GM12891 (cell line): ENCODE measurements at regions not wholly inside any gene's neighbourhood (a gene's known extent, or its start where the extent isn't known, plus 50 kb on each side); places are given as distances from the start of the nearest gene placed in this dataset.
"Not testable (repeated sequence)": the region's sequence is repeated elsewhere in the genome, so short reads cannot be mapped to it uniquely, and the experiment has no call there.

ENCODE experiments used
- DNase-seq: peaks from one replicate; pipeline ENCODE4 v3.0.0; 2011; ENCODE audit warnings: low spot score; ENCODE audit not compliant: insufficient read length
- FAIRE-seq: peaks from 2 replicates; lab custom pipeline; 2011; peaks lifted over from hg19 to GRCh38; lab: Jason Lieb, UNC
- PAX5 ChIP-seq: IDR thresholded peaks from 2 replicates; pipeline ENCODE4 v1.6.1; 2011; ENCODE audit warnings: low read length, moderate library complexity, mild to moderate bottlenecking; ENCODE audit not compliant: insufficient read depth, severe bottlenecking
- POLR2A ChIP-seq: IDR thresholded peaks from 2 replicates; pipeline ENCODE4 v1.6.1; 2011; ENCODE audit warnings: low read depth, low read length, control low read depth
- POLR2AphosphoS5 ChIP-seq: IDR thresholded peaks from 2 replicates; pipeline ENCODE4 v1.6.1; 2011; ENCODE audit warnings: low read depth, low read length, control low read depth
- POU2F2 ChIP-seq: IDR thresholded peaks from 2 replicates; pipeline ENCODE4 v1.6.1; 2011; ENCODE audit warnings: low read depth, mild to moderate bottlenecking, control low read depth, low read length, moderate library complexity
- SPI1 ChIP-seq: IDR thresholded peaks from 2 replicates; pipeline ENCODE4 v1.6.1; 2011; ENCODE audit warnings: low read depth, low read length, control low read depth
- TAF1 ChIP-seq: IDR thresholded peaks from 2 replicates; pipeline ENCODE4 v1.6.1; 2011; ENCODE audit warnings: low read depth, low read length, control low read depth

GRCh38 chr1:37186246-37186756 lies 152.0 kb upstream of the GRIK3 start:
- DNase-seq: no peak
- FAIRE-seq: no peak
- TF ChIP-seq SPI1: no peak
- no peak for TF ChIP-seq POLR2AphosphoS5
- no peak for TF ChIP-seq POLR2A
- no peak for TF ChIP-seq PAX5
- no peak for TF ChIP-seq TAF1
- no peak for TF ChIP-seq POU2F2

GRCh38 chr1:37189111-37189510 lies 154.8 kb upstream of the GRIK3 start:
- no peak for TF ChIP-seq TAF1
- no peak for TF ChIP-seq POU2F2
- TF ChIP-seq PAX5: no peak
- no peak for TF ChIP-seq SPI1
- no peak for TF ChIP-seq POLR2A
- TF ChIP-seq POLR2AphosphoS5: no peak
- FAIRE-seq: no peak
- DNase-seq: no peak

DNA sequence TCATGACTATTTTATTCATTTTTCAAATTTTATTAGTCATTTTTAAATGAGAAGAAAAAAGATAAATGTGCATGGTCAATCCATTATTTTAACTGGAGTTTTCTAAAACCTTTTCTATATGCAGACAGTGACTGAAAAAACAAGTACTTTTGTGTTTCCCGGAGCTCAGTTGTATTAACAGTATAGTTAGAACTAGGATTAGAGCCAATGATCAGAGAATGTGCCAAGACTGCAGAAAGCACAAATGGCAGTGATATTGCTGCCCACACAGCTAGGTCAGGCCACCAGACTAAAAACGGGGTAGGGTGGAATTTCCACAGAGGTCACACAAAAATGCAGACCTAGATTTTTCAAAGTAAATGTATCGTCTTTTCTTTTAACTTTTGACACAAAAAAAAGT lies 163.1 kb upstream of the GRIK3 start:
- DNase-seq (no peak), FAIRE-seq (no peak)
- TF ChIP-seq PAX5 (no peak), POLR2A (no peak), TAF1 (no peak), POU2F2 (no peak), SPI1 (no peak), POLR2AphosphoS5 (no peak)

- not testable (repeated sequence) for DNase-seq, FAIRE-seq
These were observed 180.0 kb upstream of the GRIK3 start for GRCh38 chr1:37214305-37214704.

- DNase-seq (no peak), FAIRE-seq (no peak)
- TF ChIP-seq TAF1: no peak
- TF ChIP-seq POLR2A: no peak
- no peak for TF ChIP-seq POLR2AphosphoS5
- no peak for TF ChIP-seq POU2F2
- TF ChIP-seq PAX5: no peak
- TF ChIP-seq SPI1: no peak
These were observed 199.3 kb upstream of the GRIK3 start for GRCh38 chr1:37233606-37234005.

DNA sequence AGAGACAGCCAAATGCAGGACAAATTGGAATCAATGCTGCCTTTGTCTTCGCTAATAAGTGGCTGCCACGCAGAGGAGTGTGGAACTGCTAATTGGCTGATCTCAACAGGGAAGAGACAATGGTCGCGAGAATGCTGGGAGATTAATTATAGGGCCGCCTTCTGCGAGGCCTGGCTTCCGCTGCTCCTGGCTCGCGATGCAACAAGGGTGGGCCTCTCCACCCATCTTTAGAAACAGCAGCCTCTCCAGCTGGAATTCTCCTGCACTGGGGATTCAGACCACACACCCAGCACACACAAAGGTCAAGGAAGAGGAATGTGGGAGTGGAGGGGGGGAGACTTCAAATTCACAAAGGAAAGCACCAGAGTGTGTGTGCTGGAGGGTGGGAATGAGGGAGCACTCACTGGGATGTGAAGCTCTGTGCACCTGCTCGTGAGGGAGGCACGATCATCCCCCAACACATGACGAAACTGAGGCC lies 200.7 kb upstream of the GRIK3 start:
- TF ChIP-seq SPI1 (no peak), PAX5 (no peak), TAF1 (no peak), POU2F2 (no peak), POLR2A (no peak), POLR2AphosphoS5 (no peak)
- no peak for FAIRE-seq
- DNase-seq: no peak

- no peak for TF ChIP-seq POU2F2
- TF ChIP-seq TAF1: no peak
- no peak for TF ChIP-seq POLR2AphosphoS5
- no peak for TF ChIP-seq PAX5
- no peak; the same call in 1 of the 2 replicates for TF ChIP-seq SPI1
- no peak for TF ChIP-seq POLR2A
- no peak for DNase-seq
- FAIRE-seq: no peak
These were observed 203.6 kb upstream of the GRIK3 start for GRCh38 chr1:37237948-37238347.

DNA sequence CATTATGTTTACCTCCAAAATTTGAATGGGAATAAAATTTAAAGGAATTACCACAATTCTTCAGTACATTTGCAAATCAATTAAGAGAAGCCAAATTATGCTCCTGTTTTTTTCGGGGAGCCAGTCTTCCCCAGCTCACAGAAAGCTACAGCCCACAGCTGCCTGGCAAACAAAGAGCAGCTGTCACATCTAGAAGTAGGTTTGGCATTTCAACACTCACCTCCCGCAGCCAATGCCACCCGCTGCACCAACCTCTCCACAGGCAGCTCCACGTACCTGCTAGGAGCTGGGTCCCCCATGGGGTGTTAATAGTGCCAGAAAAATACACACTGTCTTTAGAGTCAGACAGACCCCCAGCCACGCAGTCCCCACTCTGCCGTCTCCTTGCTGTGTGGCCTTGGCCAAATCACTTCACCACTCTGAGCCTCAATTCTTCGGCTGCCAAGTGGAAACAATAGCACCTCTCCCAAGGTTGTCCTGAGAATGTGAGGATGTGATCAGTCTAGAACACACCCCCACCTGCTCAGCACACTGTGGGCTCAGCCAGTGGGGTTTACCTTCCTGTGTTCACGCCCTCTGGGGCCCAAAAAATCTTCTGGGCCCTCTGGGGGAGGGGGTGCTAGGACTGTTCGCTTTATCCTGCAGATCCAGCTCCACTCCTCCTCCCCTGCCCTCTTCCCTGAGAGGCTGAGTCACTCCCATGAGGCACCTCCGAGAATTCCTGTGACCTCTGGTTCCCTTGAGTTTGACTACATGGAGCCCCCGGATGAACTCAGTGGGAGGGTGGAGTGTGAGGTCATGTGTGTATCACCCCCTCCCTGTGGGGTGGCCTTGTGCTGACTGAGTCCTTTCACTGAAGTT lies 204.3 kb upstream of the GRIK3 start:
- TF ChIP-seq POLR2AphosphoS5 (no peak), SPI1 (no peak), PAX5 (no peak), POU2F2 (no peak), POLR2A (no peak), TAF1 (no peak)
- FAIRE-seq: no peak
- no peak for DNase-seq

- no peak for DNase-seq
- FAIRE-seq: no peak
- TF ChIP-seq POU2F2 (no peak), PAX5 (no peak), POLR2AphosphoS5 (no peak), POLR2A (no peak), SPI1 (no peak), TAF1 (no peak)
These were observed 205.0 kb upstream of the GRIK3 start for GRCh38 chr1:37239225-37239740.

GRCh38 chr1:37240897-37241296 lies 206.6 kb upstream of the GRIK3 start:
- no peak for FAIRE-seq
- no peak for DNase-seq
- TF ChIP-seq POLR2A (no peak), POU2F2 (no peak), SPI1 (no peak), TAF1 (no peak), PAX5 (no peak), POLR2AphosphoS5 (no peak)
